Caco-2 (cell line): ENCODE measurements at regions not wholly inside any gene's neighbourhood (a gene's known extent, or its start where the extent isn't known, plus 50 kb on each side); places are given as distances from the start of the nearest gene placed in this dataset.

Source experiments
- BruUV-seq: library from RNA; stranded (reverse); fragments of 400-500 nt; replicated peaks from 2 replicates; lab custom pipeline; 2021; lab: Mats Ljungman, UMichigan
- CTCF ChIA-PET: fragments of 300-600 bp; sonication (Branson Sonifier 250); formaldehyde crosslinking; loops from one replicate; lab custom pipeline; 2022; ENCODE audit warnings: antibody characterized with exemption; lab: Charles Lee
- POLR2A ChIA-PET: fragments of 300-600 bp; sonication (Branson Sonifier 250); formaldehyde crosslinking; loops from one replicate; lab custom pipeline; 2022; ENCODE audit warnings: antibody characterized with exemption; lab: Charles Lee
- DNase-seq, 2 experiments: peaks; one replicate each; pipeline versions ENCODE4 v3.0.0 to v3.0.0-alpha.2; 2020 to 2022
- H3K27me3 ChIP-seq: replicated peaks from 2 replicates; pipeline ENCODE4 v1.6.0; 2011; ENCODE audit warnings: low read length; ENCODE audit not compliant: control insufficient read depth, insufficient read depth
- H3K36me3 ChIP-seq: 2 replicates; pipeline ENCODE4 v1.5.1; 2011; ENCODE audit warnings: low read length; ENCODE audit not compliant: control insufficient read depth, insufficient read depth
- H3K4me1 ChIP-seq: fragments of 250-450 bp; sonication (Bioruptor Pico); 2 replicates; pipeline ENCODE4 v1.5.1; 2020; ENCODE audit warnings: mild to moderate bottlenecking
- H3K4me3 ChIP-seq: 2 replicates; pipeline ENCODE4 v1.5.1; 2011; ENCODE audit warnings: low read depth, mild to moderate bottlenecking, control low read depth, low read length
- H3K9me3 ChIP-seq: fragments of 250-450 bp; sonication (Bioruptor Pico); 2 replicates; pipeline ENCODE4 v1.5.1; 2020; ENCODE audit warnings: mild to moderate bottlenecking, moderate library complexity
- H3K27ac Mint-ChIP-seq: one replicate; pipeline ENCODE4 v1.8.0; 2022; ENCODE audit warnings: mixed read lengths; ENCODE audit not compliant: unreplicated experiment
- H3K27me3 Mint-ChIP-seq: one replicate; pipeline ENCODE4 v1.8.0; 2022; ENCODE audit warnings: mixed read lengths; ENCODE audit not compliant: insufficient read depth, unreplicated experiment
- H3K36me3 Mint-ChIP-seq: one replicate; pipeline ENCODE4 v1.8.0; 2022; ENCODE audit warnings: mild to moderate bottlenecking, mixed read lengths; ENCODE audit not compliant: insufficient read depth, unreplicated experiment
- H3K4me1 Mint-ChIP-seq: one replicate; pipeline ENCODE4 v1.8.0; 2022; ENCODE audit warnings: low read depth, mixed read lengths; ENCODE audit not compliant: unreplicated experiment
- H3K4me3 Mint-ChIP-seq: one replicate; pipeline ENCODE4 v1.8.0; 2022; ENCODE audit warnings: mild to moderate bottlenecking, moderate library complexity, mixed read lengths; ENCODE audit not compliant: unreplicated experiment
- H3K9me3 Mint-ChIP-seq: one replicate; pipeline ENCODE4 v1.8.0; 2022; ENCODE audit warnings: mixed read lengths; ENCODE audit not compliant: unreplicated experiment
- intact Hi-C: fragments of 100-400 bp; cut with micrococcal nuclease; formaldehyde crosslinking; loops from one replicate; pipeline ENCODE4 v1.10.0; 2022; ENCODE audit not compliant: unreplicated experiment
- TF ChIP-seq, protein P1 (sequence below), 2 experiments: fragments of 200-600 bp in 1 of 2; IDR thresholded peaks; 1 replicate in 1 of 2; 2 replicates in 1 of 2; pipeline versions ENCODE4 v1.5.1 to v1.8.0; 2011 to 2022; ENCODE audit warnings: antibody characterized with exemption in 1 of 2, control low read depth in 1 of 2, inconsistent platforms in 1 of 2, low read depth in 1 of 2, low read length in 1 of 2, mild to moderate bottlenecking in 1 of 2, moderate library complexity in 1 of 2; ENCODE audit not compliant: insufficient read depth in 1 of 2, severe bottlenecking in 1 of 2, unreplicated experiment in 1 of 2

DNA sequence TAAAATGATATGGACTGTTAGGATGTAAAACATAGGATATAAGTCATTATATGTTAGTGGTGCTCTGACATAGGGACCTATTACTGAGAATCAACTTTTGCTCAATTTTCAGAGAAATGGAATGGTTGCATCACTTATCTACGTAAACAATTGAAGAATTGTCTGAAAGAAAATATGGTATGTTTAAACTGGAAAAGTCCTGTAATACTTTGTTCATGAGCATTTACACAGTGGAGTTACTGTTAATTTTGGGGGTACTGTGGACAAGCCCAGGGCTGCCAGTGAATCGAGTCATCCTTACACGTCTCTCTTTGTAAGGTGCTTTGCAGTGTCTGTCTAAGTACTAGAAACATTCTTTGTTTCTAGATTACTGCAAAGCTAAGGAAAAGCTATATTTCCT lies 152.0 kb downstream of the ZNF22 start:
- Histone ChIP-seq H3K36me3 (no peaks in the 10 kb centered on the region), H3K27me3 (no peaks in the 10 kb centered on the region), H3K4me3 (no peak overlapping the region), H3K4me1 (no peaks in the 10 kb centered on the region), H3K9me3 (no peaks in the 10 kb centered on the region)
- Mint-ChIP-seq H3K4me1 (no peaks in the 10 kb centered on the region), H3K27ac (no peak overlapping the region), H3K27me3 (peaks cover 15% of the 10 kb centered on the region), H3K4me3 (no peak overlapping the region), H3K9me3 (no peaks in the 10 kb centered on the region), H3K36me3 (no peaks in the 10 kb centered on the region)
- no TSS peak for BruUV-seq
- ChIA-PET CTCF (no interaction called here), POLR2A (no interaction called here)
- TF ChIP-seq, protein P1, sequence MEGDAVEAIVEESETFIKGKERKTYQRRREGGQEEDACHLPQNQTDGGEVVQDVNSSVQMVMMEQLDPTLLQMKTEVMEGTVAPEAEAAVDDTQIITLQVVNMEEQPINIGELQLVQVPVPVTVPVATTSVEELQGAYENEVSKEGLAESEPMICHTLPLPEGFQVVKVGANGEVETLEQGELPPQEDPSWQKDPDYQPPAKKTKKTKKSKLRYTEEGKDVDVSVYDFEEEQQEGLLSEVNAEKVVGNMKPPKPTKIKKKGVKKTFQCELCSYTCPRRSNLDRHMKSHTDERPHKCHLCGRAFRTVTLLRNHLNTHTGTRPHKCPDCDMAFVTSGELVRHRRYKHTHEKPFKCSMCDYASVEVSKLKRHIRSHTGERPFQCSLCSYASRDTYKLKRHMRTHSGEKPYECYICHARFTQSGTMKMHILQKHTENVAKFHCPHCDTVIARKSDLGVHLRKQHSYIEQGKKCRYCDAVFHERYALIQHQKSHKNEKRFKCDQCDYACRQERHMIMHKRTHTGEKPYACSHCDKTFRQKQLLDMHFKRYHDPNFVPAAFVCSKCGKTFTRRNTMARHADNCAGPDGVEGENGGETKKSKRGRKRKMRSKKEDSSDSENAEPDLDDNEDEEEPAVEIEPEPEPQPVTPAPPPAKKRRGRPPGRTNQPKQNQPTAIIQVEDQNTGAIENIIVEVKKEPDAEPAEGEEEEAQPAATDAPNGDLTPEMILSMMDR (IDR thresholded peaks at IDR 0.05; ENCODE audit: insufficient read depth in 1 of 2, low read depth in 1 of 2, low read length in 1 of 2, severe bottlenecking in 1 of 2, unreplicated experiment in 1 of 2) = no peak
- intact Hi-C loops = loop anchor here (10.0 kb wide), 1 partner anchor 148 kb away; the partner anchor contains the start of gene ZNF22
- DNase-seq = no peak

DNA sequence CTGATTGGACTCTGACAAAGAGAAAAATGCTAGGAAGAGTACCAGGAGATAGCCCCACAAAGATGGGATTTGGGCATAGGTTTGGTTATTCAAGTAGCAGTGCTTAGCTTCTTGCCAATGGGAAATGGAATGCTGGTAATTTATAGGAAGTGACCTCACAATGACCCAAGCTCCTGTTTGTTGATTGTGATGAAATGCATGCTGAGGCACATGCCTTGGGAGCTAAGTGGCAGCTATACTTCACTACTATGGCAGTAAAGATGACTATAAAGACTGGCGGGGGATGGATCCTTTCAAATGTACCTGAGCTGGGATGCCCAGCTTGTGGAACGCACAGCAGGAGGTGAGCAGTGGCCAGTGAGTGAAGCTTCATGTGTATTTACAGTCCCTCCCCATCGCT lies 153.8 kb downstream of the ZNF22 start:
- Histone ChIP-seq H3K27me3 (no peaks in the 10 kb centered on the region), H3K36me3 (no peaks in the 10 kb centered on the region), H3K4me3 (no peak overlapping the region), H3K9me3 (no peaks in the 10 kb centered on the region), H3K4me1 (no peaks in the 10 kb centered on the region)
- H3K9me3 Mint-ChIP-seq = no peaks in the 10 kb centered on the region
- no peaks in the 10 kb centered on the region for H3K36me3 Mint-ChIP-seq
- no peak overlapping the region for H3K27ac Mint-ChIP-seq
- H3K4me1 Mint-ChIP-seq = no peaks in the 10 kb centered on the region
- intact Hi-C loops = loop anchor here (10.0 kb wide), 1 partner anchor 150 kb away; the partner anchor contains the start of gene ZNF22
- ChIA-PET POLR2A (no interaction called here), CTCF (no interaction called here)
- TF ChIP-seq, protein P1 (IDR thresholded peaks at IDR 0.05; ENCODE audit: insufficient read depth in 1 of 2, low read depth in 1 of 2, low read length in 1 of 2, severe bottlenecking in 1 of 2, unreplicated experiment in 1 of 2) = no peak
- no peak for DNase-seq
- no TSS peak for BruUV-seq
- peaks cover 15% of the 10 kb centered on the region for H3K27me3 Mint-ChIP-seq
- no peak overlapping the region for H3K4me3 Mint-ChIP-seq

DNA sequence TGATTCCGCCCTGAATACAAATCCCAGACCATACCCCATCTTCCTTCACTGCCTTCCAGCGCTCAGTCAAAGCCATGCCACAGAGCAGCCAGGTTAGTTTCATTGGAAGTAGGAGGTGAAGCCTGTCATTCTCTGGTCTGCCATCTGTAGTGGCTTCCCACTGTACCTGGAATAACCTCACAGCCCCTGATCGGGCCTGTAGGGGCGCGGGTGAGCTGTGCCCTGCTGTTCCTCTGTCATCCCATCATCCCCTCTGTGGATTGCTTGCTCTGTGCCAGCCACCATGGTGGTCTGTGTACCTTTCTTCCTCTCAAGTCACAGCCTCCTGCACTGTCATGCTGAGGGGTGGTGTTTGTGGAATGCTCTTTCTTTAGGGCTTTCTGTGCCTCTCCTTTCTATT lies 155.1 kb downstream of the ZNF22 start:
- no peaks in the 10 kb centered on the region for H3K9me3 ChIP-seq
- peak; percentile 38 for DNase-seq
- H3K4me3 ChIP-seq = no peak overlapping the region
- peaks cover 16% of the 10 kb centered on the region for H3K27me3 Mint-ChIP-seq
- H3K27me3 ChIP-seq = no peaks in the 10 kb centered on the region
- no peaks in the 10 kb centered on the region for H3K36me3 ChIP-seq
- POLR2A ChIA-PET = no interaction called here
- no peak overlapping the region for H3K27ac Mint-ChIP-seq
- H3K4me1 Mint-ChIP-seq = no peaks in the 10 kb centered on the region
- BruUV-seq = no TSS peak
- H3K36me3 Mint-ChIP-seq = no peaks in the 10 kb centered on the region
- intact Hi-C loops = loop anchor here (10.0 kb wide), 1 partner anchor 151 kb away; the partner anchor contains the start of gene ZNF22
- CTCF ChIA-PET = no interaction called here
- TF ChIP-seq, protein P1 (IDR thresholded peaks at IDR 0.05; ENCODE audit: insufficient read depth in 1 of 2, low read depth in 1 of 2, low read length in 1 of 2, severe bottlenecking in 1 of 2, unreplicated experiment in 1 of 2) = peak; percentile 34 to 64
- no peak overlapping the region for H3K4me3 Mint-ChIP-seq
- H3K9me3 Mint-ChIP-seq = no peaks in the 10 kb centered on the region
- no peaks in the 10 kb centered on the region for H3K4me1 ChIP-seq
